ENCODE measurements at regions not wholly inside any gene's neighbourhood (a gene's known extent, or its start where the extent isn't known, plus 50 kb on each side); places are given as distances from the start of the nearest gene placed in this dataset.

- Histone ChIP-seq H3K36me3 (ENCODE audit: control insufficient read depth in 2 of 3, insufficient read depth in 3 of 3, low read length in 3 of 3) (no peaks in the 10 kb centered on the region), H3K9me3 (ENCODE audit: control insufficient read depth in 2 of 3, insufficient read depth in 1 of 3, low read length in 3 of 3) (no peaks in the 10 kb centered on the region), H3K4me3 (ENCODE audit: low read length in 3 of 3) (no peak overlapping the region), H3K9ac (ENCODE audit: low read length in 3 of 3) (no peak overlapping the region), H3K27me3 (ENCODE audit: control insufficient read depth, insufficient read depth, low read length) (no peaks in the 10 kb centered on the region), H3K27ac (ENCODE audit: low read depth in 2 of 2, low read length in 2 of 2) (no peak overlapping the region), H3K4me1 (ENCODE audit: control insufficient read depth in 2 of 3, insufficient read depth in 2 of 3, low read depth in 1 of 3, low read length in 3 of 3) (no peaks in the 10 kb centered on the region)
- DNase-seq (no peak), FAIRE-seq (no peak)
- intact Hi-C loops (cut with DNase I) = no loop called here
- no peak for TF ChIP-seq CTCF (IDR thresholded peaks at IDR 0.05; ENCODE audit: borderline replicate concordance, extremely low read depth, insufficient read depth)
These were observed 83.2 kb downstream of the AREG start for GRCh38 chr4:74528178-74528577.

- no peak for TF ChIP-seq CTCF (IDR thresholded peaks at IDR 0.05; ENCODE audit: borderline replicate concordance, extremely low read depth, insufficient read depth)
- DNase-seq (no peak), FAIRE-seq (no peak)
- no peaks in the 10 kb centered on the region for H3K9me3 ChIP-seq (ENCODE audit: control insufficient read depth in 2 of 3, insufficient read depth in 1 of 3, low read length in 3 of 3)
- no peaks in the 10 kb centered on the region for H3K4me1 ChIP-seq (ENCODE audit: control insufficient read depth in 2 of 3, insufficient read depth in 2 of 3, low read depth in 1 of 3, low read length in 3 of 3)
- intact Hi-C loops (cut with DNase I) = loop anchor here (10.0 kb wide), 1 partner anchor 135 kb away; no protein-coding TSS in a partner anchor
- H3K9ac ChIP-seq (ENCODE audit: low read length in 3 of 3) = no peak overlapping the region
- H3K27me3 ChIP-seq (ENCODE audit: control insufficient read depth, insufficient read depth, low read length) = no peaks in the 10 kb centered on the region
- H3K27ac ChIP-seq (ENCODE audit: low read depth in 2 of 2, low read length in 2 of 2) = no peak overlapping the region
- no peaks in the 10 kb centered on the region for H3K36me3 ChIP-seq (ENCODE audit: control insufficient read depth in 2 of 3, insufficient read depth in 3 of 3, low read length in 3 of 3)
- H3K4me3 ChIP-seq (ENCODE audit: low read length in 3 of 3) = no peak overlapping the region
These were observed 84.5 kb downstream of the AREG start for GRCh38 chr4:74529284-74530041.

GRCh38 chr4:74531963-74532794 lies 87.2 kb downstream of the AREG start:
- Histone ChIP-seq H3K27ac (ENCODE audit: low read depth in 2 of 2, low read length in 2 of 2) (no peak overlapping the region), H3K9me3 (ENCODE audit: control insufficient read depth in 2 of 3, insufficient read depth in 1 of 3, low read length in 3 of 3) (no peaks in the 10 kb centered on the region), H3K27me3 (ENCODE audit: control insufficient read depth, insufficient read depth, low read length) (no peaks in the 10 kb centered on the region), H3K4me1 (ENCODE audit: control insufficient read depth in 2 of 3, insufficient read depth in 2 of 3, low read depth in 1 of 3, low read length in 3 of 3) (no peaks in the 10 kb centered on the region), H3K36me3 (ENCODE audit: control insufficient read depth in 2 of 3, insufficient read depth in 3 of 3, low read length in 3 of 3) (no peaks in the 10 kb centered on the region), H3K4me3 (ENCODE audit: low read length in 3 of 3) (no peak overlapping the region), H3K9ac (ENCODE audit: low read length in 3 of 3) (no peak overlapping the region)
- DNase-seq = peak in 3 of 5 donors; percentile 14 to 80 (median 66)
- intact Hi-C loops (cut with DNase I) = loop anchor here (10.0 kb wide), 1 partner anchor 137 kb away; no protein-coding TSS in a partner anchor
- FAIRE-seq = peak; percentile 46
- TF ChIP-seq CTCF (IDR thresholded peaks at IDR 0.05; ENCODE audit: borderline replicate concordance, extremely low read depth, insufficient read depth) = peak; percentile 53
